Upper lobe of right lung (tissue), 1 donor: ENCODE measurements at regions not wholly inside any gene's neighbourhood (a gene's known extent, or its start where the extent isn't known, plus 50 kb on each side); places are given as distances from the start of the nearest gene placed in this dataset.

Experiments used
- ATAC-seq: fragments of 200-7000 bp; cut with Tn5 transposase; one replicate; pipeline ENCODE4 v1.9.1; 2020; ENCODE audit warnings: mild to moderate bottlenecking, moderate library complexity
- DNase-seq: peaks from one replicate; pipeline ENCODE4 v3.0.0-alpha.2; 2020
- H3K27ac ChIP-seq: fragments of 200-600 bp; one replicate; pipeline ENCODE4 v1.8.0; 2022
- H3K27me3 ChIP-seq: fragments of 200-600 bp; one replicate; pipeline ENCODE4 v1.8.0; 2022; ENCODE audit warnings: mild to moderate bottlenecking
- H3K36me3 ChIP-seq: fragments of 200-600 bp; one replicate; pipeline ENCODE4 v1.8.0; 2022
- H3K4me1 ChIP-seq: fragments of 200-600 bp; one replicate; pipeline ENCODE4 v1.8.0; 2022
- H3K4me3 ChIP-seq: fragments of 200-600 bp; one replicate; pipeline ENCODE4 v1.8.0; 2022; ENCODE audit warnings: mild to moderate bottlenecking
- H3K9me3 ChIP-seq: fragments of 200-600 bp; one replicate; pipeline ENCODE4 v1.8.0; 2022
- CTCF ChIP-seq: fragments of 200-600 bp; IDR thresholded peaks from one replicate; pipeline ENCODE4 v1.8.0; 2022; ENCODE audit warnings: antibody characterized with exemption
- intact Hi-C: fragments of 100-400 bp; cut with DNase I; formaldehyde crosslinking; loops from one replicate; pipeline ENCODE4 v1.11.0; 2022
- donor health status: DM: no; HTN: yes; CAD: no; lungs with severe emphysema.

GRCh38 chr7:22911889-22912288 is 89.2 kb upstream of the TOMM7 start:
- Histone ChIP-seq H3K36me3 (no peaks in the 10 kb centered on the region), H3K9me3 (no peaks in the 10 kb centered on the region), H3K4me1 (no peaks in the 10 kb centered on the region), H3K27ac (no peak overlapping the region), H3K4me3 (no peak overlapping the region), H3K27me3 (no peaks in the 10 kb centered on the region)
- ATAC-seq = no peak
- intact Hi-C loops = no loop called here
- DNase-seq = no peak
- TF ChIP-seq CTCF = no peak

DNA sequence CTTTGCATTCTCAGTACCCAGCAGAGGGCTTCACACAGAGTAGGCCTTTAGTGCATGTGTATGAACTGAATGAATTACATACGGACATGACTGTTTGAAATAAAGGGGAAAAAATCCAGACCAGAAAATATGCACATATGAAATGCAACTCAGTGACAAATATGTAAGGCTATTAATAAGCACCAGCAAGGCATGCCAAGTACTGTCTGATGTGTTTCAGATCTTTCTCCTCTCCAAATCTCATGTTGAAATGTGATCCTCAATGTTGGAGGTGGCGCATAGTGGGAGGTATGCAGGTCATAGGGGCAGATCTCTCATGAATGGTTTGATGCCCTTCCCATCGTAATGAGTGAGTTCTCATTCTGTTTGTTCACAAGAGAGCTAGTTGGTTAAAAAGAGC is 87.3 kb upstream of the TOMM7 start:
- no peak for TF ChIP-seq CTCF

GRCh38 chr7:22907805-22908204 is 85.2 kb upstream of the TOMM7 start:
- no peaks in the 10 kb centered on the region for H3K9me3 ChIP-seq
- H3K4me3 ChIP-seq = no peak overlapping the region
- intact Hi-C loops = no loop called here
- no peaks in the 10 kb centered on the region for H3K27me3 ChIP-seq
- no peak for TF ChIP-seq CTCF
- ATAC-seq (no peak), DNase-seq (no peak)
- no peaks in the 10 kb centered on the region for H3K36me3 ChIP-seq
- no peaks in the 10 kb centered on the region for H3K4me1 ChIP-seq
- no peak overlapping the region for H3K27ac ChIP-seq

More for the DNA sequence above, 87.3 kb upstream of the TOMM7 start:
- Histone ChIP-seq H3K36me3 (no peaks in the 10 kb centered on the region), H3K4me3 (no peak overlapping the region), H3K27ac (no peak overlapping the region), H3K27me3 (no peaks in the 10 kb centered on the region), H3K4me1 (no peaks in the 10 kb centered on the region), H3K9me3 (no peaks in the 10 kb centered on the region)
- DNase-seq = no peak
- intact Hi-C loops = no loop called here
- ATAC-seq = no peak

GRCh38 chr7:22900784-22901183 is 78.1 kb upstream of the TOMM7 start:
- no peak overlapping the region for H3K4me3 ChIP-seq
- no peak for ATAC-seq
- H3K27me3 ChIP-seq = no peaks in the 10 kb centered on the region
- H3K36me3 ChIP-seq = no peaks in the 10 kb centered on the region
- no peaks in the 10 kb centered on the region for H3K9me3 ChIP-seq
- H3K27ac ChIP-seq = no peak overlapping the region
- H3K4me1 ChIP-seq = no peaks in the 10 kb centered on the region
- DNase-seq = no peak
- TF ChIP-seq CTCF = no peak
- intact Hi-C loops = no loop called here

- no peak for TF ChIP-seq CTCF
- no peaks in the 10 kb centered on the region for H3K4me1 ChIP-seq
- intact Hi-C loops = no loop called here
- no peak overlapping the region for H3K27ac ChIP-seq
- no peaks in the 10 kb centered on the region for H3K9me3 ChIP-seq
- no peaks in the 10 kb centered on the region for H3K36me3 ChIP-seq
- H3K4me3 ChIP-seq = no peak overlapping the region
- ATAC-seq (no peak), DNase-seq (no peak)
- H3K27me3 ChIP-seq = no peaks in the 10 kb centered on the region
Observed at GRCh38 chr7:22900101-22900500, 77.5 kb upstream of the TOMM7 start.

- no peaks in the 10 kb centered on the region for H3K27me3 ChIP-seq
- no peak for DNase-seq
- H3K36me3 ChIP-seq = no peaks in the 10 kb centered on the region
- H3K4me3 ChIP-seq = no peak overlapping the region
- TF ChIP-seq CTCF = no peak
- intact Hi-C loops = no loop called here
- no peaks in the 10 kb centered on the region for H3K9me3 ChIP-seq
- ATAC-seq = no peak
- H3K4me1 ChIP-seq = no peaks in the 10 kb centered on the region
- no peak overlapping the region for H3K27ac ChIP-seq
Observed at GRCh38 chr7:22896917-22897316, 74.3 kb upstream of the TOMM7 start.
